OCI-LY7 (cell line): ENCODE measurements at regions not wholly inside any gene's neighbourhood (a gene's known extent, or its start where the extent isn't known, plus 50 kb on each side); places are given as distances from the start of the nearest gene placed in this dataset.

Experiments used
- BruUV-seq: library from RNA; stranded (reverse); fragments of 400-500 nt; replicated peaks from 2 replicates; lab custom pipeline; 2021; lab: Mats Ljungman, UMichigan
- CTCF ChIA-PET: fragments of 300-600 bp; sonication (Branson Sonifier 250); formaldehyde crosslinking; loops from one replicate; lab custom pipeline; 2022; ENCODE audit warnings: antibody characterized with exemption; ENCODE audit not compliant: unreplicated experiment; lab: Charles Lee
- POLR2A ChIA-PET: fragments of 300-600 bp; sonication (Branson Sonifier 250); formaldehyde crosslinking; loops from one replicate; lab custom pipeline; 2022; ENCODE audit warnings: antibody characterized with exemption; lab: Charles Lee
- DNase-seq: peaks from one replicate; pipeline ENCODE4 v3.0.0-alpha.2; 2015; ENCODE audit warnings: low spot score
- H2AFZ ChIP-seq: fragments of 200-600 bp; sonication (generic), shearing (Covaris generic); 2 replicates; pipeline ENCODE4 v1.6.1; 2014; ENCODE audit warnings: mild to moderate bottlenecking, antibody characterized with exemption, low read length, moderate library complexity
- H3K27ac ChIP-seq: fragments of 200-600 bp; sonication (generic); 2 replicates; pipeline ENCODE4 v1.5.1; 2014; ENCODE audit warnings: mixed run types, low read depth, mild to moderate bottlenecking, moderate library complexity, low read length, inconsistent platforms; ENCODE audit not compliant: poor library complexity, severe bottlenecking
- H3K36me3 ChIP-seq: fragments of 200-600 bp; sonication (generic); 2 replicates; pipeline ENCODE4 v1.6.1; 2014; ENCODE audit warnings: mild to moderate bottlenecking, antibody characterized with exemption, low read length, moderate library complexity, mixed read lengths; ENCODE audit not compliant: insufficient read depth
- H3K4me1 ChIP-seq: fragments of 200-600 bp; sonication (generic); 2 replicates; pipeline ENCODE4 v1.5.1; 2014; ENCODE audit warnings: mild to moderate bottlenecking, low read length; ENCODE audit not compliant: insufficient read depth, poor library complexity, severe bottlenecking
- H3K4me2 ChIP-seq: fragments of 200-600 bp; sonication (generic); 2 replicates; pipeline ENCODE4 v1.6.1; 2014; ENCODE audit warnings: mild to moderate bottlenecking, low read length
- H3K4me3 ChIP-seq: fragments of 200-600 bp; sonication (generic); 2 replicates; pipeline ENCODE4 v1.5.1; 2014; ENCODE audit warnings: mild to moderate bottlenecking, low read depth, low read length; ENCODE audit not compliant: poor library complexity, severe bottlenecking
- H3K79me2 ChIP-seq: fragments of 200-600 bp; sonication (generic); 2 replicates; pipeline ENCODE4 v1.6.1; 2016; ENCODE audit warnings: low read depth, mild to moderate bottlenecking, low read length, moderate library complexity, mixed read lengths; ENCODE audit not compliant: insufficient read depth
- H3K9me2 ChIP-seq: fragments of 200-600 bp; sonication (generic); 2 replicates; pipeline ENCODE4 v1.6.1; 2016; ENCODE audit warnings: mild to moderate bottlenecking, low read length, mixed read lengths; ENCODE audit not compliant: insufficient read depth
- H3K9me3 ChIP-seq: fragments of 200-600 bp; sonication (generic); 2 replicates; pipeline ENCODE4 v1.6.1; 2014; ENCODE audit warnings: mild to moderate bottlenecking, mixed run types, low read length, mixed read lengths
- H4K20me1 ChIP-seq: fragments of 200-600 bp; sonication (generic); 2 replicates; pipeline ENCODE4 v1.6.1; 2014; ENCODE audit warnings: mild to moderate bottlenecking, antibody characterized with exemption, low read length, moderate library complexity, mixed read lengths; ENCODE audit not compliant: insufficient read depth
- EZH2phosphoT487 ChIP-seq: fragments of 200-600 bp; sonication (generic); IDR thresholded peaks from 2 replicates; pipeline ENCODE4 v1.6.1; 2018; ENCODE audit warnings: low read depth, borderline replicate concordance, mild to moderate bottlenecking, mixed run types, antibody characterized with exemption, low read length, moderate library complexity, mixed read lengths
- intact Hi-C: fragments of 100-400 bp; cut with micrococcal nuclease; formaldehyde crosslinking; loops from one replicate; pipeline ENCODE4 v1.10.0; 2022; ENCODE audit not compliant: unreplicated experiment
- TF ChIP-seq, protein P1 (sequence below): fragments of 200-600 bp; sonication (generic); conservative IDR thresholded peaks from 2 replicates; pipeline ENCODE4 v1.5.1; 2014; ENCODE audit warnings: mild to moderate bottlenecking, antibody characterized with exemption, low read length, moderate library complexity, mixed read lengths

DNA sequence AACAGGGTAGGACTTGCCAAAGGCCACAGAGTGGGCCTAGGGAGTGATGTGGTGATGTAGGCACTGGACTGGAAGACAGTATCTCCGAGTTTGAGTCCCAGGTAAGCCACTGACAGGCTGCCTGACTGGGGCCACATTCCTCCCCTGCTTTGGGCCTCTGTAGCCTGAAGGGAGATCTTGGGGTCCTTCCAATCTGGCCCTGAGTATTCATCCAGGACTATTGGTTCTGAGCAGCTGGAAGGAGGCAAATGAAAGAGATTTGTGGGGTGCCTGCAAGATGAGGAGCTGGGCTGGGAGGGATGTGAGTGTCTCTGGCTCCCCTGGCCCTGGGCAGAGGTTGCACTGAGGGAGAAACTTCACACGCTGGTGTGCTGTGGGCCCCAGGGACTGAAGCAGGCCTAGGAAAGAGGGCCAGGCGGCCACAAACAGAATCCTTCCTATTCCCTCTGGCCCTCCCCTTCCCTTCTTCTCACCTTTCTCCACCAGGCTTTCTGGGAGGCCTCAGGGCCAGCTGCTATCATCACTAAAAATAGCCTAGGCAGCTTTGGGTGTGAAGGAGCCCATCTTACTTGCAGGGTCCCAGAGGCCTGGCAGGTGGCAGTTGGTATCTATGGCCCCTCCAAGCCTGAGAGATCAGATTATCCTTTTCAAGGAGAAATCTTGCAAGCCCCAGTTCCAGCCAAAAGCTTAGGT lies 70.1 kb downstream of the PJA1 start:
- intact Hi-C loops = loop anchor here (2.0 kb wide), 1 partner anchor 128 kb away; no protein-coding TSS in a partner anchor
- BruUV-seq = no TSS peak
- Histone ChIP-seq H3K79me2 (no peaks in the 10 kb centered on the region), H3K27ac (no peak overlapping the region), H3K4me1 (no peaks in the 10 kb centered on the region), H3K4me2 (no peak overlapping the region), H3K9me3 (no peaks in the 10 kb centered on the region), H4K20me1 (no peaks in the 10 kb centered on the region), H3K9me2 (no peaks in the 10 kb centered on the region), H3K36me3 (no peaks in the 10 kb centered on the region), H3K4me3 (no peak overlapping the region), H2AFZ (no peak overlapping the region)
- POLR2A ChIA-PET = no interaction called here
- DNase-seq = no peak
- CTCF ChIA-PET = no interaction called here
- TF ChIP-seq, protein P1, sequence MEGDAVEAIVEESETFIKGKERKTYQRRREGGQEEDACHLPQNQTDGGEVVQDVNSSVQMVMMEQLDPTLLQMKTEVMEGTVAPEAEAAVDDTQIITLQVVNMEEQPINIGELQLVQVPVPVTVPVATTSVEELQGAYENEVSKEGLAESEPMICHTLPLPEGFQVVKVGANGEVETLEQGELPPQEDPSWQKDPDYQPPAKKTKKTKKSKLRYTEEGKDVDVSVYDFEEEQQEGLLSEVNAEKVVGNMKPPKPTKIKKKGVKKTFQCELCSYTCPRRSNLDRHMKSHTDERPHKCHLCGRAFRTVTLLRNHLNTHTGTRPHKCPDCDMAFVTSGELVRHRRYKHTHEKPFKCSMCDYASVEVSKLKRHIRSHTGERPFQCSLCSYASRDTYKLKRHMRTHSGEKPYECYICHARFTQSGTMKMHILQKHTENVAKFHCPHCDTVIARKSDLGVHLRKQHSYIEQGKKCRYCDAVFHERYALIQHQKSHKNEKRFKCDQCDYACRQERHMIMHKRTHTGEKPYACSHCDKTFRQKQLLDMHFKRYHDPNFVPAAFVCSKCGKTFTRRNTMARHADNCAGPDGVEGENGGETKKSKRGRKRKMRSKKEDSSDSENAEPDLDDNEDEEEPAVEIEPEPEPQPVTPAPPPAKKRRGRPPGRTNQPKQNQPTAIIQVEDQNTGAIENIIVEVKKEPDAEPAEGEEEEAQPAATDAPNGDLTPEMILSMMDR = no peak
- no peak for TF ChIP-seq EZH2phosphoT487

DNA sequence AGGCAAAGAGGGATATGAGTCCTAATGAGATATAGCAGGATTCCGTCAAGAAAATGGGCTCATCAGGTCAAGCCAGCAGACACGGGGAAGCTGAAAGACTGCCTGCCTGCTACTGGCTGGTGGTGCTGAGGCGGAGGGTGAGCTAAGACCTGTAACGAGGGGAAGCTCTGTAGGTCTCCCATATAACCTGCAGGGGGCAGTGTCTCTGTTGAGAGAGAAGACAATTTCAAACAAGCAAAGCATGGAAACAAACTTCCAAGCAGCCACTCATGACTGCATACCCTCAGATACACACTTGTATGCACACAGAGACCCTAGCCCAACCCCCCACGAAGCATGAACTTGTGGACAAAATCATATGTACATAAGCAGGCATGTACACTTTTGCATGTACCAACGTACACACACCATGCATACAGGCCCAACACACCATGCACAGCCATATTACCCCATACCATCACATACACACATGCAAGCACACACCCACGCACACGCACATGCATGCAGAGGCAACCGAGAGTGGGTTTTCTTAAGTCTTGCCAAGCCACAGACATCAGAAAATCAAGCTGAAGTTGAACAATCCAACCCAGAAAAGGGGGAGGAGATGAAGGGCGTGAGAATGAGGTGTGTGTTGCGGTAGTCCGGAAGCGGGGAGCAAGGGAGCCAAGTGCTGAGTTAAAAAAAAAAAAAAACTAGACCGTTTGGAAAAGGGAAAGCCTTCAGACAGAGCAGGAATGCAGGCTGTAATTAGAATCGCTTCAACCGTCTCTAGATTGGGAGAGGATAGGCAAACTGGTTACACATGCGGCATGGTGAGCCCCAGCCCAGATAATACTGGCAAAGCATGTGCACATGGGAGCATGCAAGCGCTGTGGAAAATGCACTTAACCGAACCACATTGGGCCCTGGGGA lies 71.0 kb downstream of the PJA1 start:
- Histone ChIP-seq H3K9me3 (no peaks in the 10 kb centered on the region), H3K79me2 (no peaks in the 10 kb centered on the region), H3K9me2 (no peaks in the 10 kb centered on the region), H4K20me1 (no peaks in the 10 kb centered on the region), H3K4me3 (no peak overlapping the region), H3K27ac (no peak overlapping the region), H2AFZ (no peak overlapping the region), H3K4me1 (no peaks in the 10 kb centered on the region), H3K36me3 (no peaks in the 10 kb centered on the region), H3K4me2 (no peak overlapping the region)
- POLR2A ChIA-PET = no interaction called here
- CTCF ChIA-PET = no interaction called here
- DNase-seq = peak; percentile 52
- intact Hi-C loops = loop anchor here (2.0 kb wide), 1 partner anchor 129 kb away; no protein-coding TSS in a partner anchor
- TF ChIP-seq EZH2phosphoT487 = no peak
- TF ChIP-seq, protein P1 = peak; percentile 70
- BruUV-seq = no TSS peak
